ENCODE measurements at regions not wholly inside any gene's neighbourhood (a gene's known extent, or its start where the extent isn't known, plus 50 kb on each side); places are given as distances from the start of the nearest gene placed in this dataset.

GRCh38 chr10:2425320-2425719 is 642.0 kb upstream of the PFKP start:
- Mint-ChIP-seq H3K4me3 (no peak overlapping the region), H3K4me1 (no peaks in the 10 kb centered on the region), H3K9me3 (peaks cover 3% of the 10 kb centered on the region; the same call in 1 of the 2 replicates), H3K36me3 (no peaks in the 10 kb centered on the region), H3K27ac (no peak overlapping the region), H3K27me3 (ENCODE audit: low read depth) (peaks cover 6% of the 10 kb centered on the region)
- CTCF ChIA-PET = no interaction called here
- TF ChIP-seq CDX4 (CRISPR knock-in tag; IDR thresholded peaks at IDR 0.05; ENCODE audit: borderline replicate concordance) = no peak
- no peak for TF ChIP-seq ZNF423 (CRISPR knock-in tag; IDR thresholded peaks at IDR 0.05)
- no peak for TF ChIP-seq ATF2 (CRISPR knock-in tag; IDR thresholded peaks at IDR 0.05; ENCODE audit: borderline replicate concordance, low read depth)
- ATAC-seq (no peak), DNase-seq (ENCODE audit: low spot score) (no peak)
- POLR2A ChIA-PET = no interaction called here

- Mint-ChIP-seq H3K9me3 (peaks cover 10% of the 10 kb centered on the region), H3K27ac (no peak overlapping the region), H3K27me3 (ENCODE audit: low read depth) (no peaks in the 10 kb centered on the region), H3K4me1 (peaks cover 3% of the 10 kb centered on the region; the same call in 1 of the 2 replicates), H3K4me3 (no peak overlapping the region), H3K36me3 (no peaks in the 10 kb centered on the region)
- ChIA-PET CTCF (no interaction called here), POLR2A (no interaction called here)
- no peak for TF ChIP-seq HMGA2 (CRISPR knock-in tag; IDR thresholded peaks at IDR 0.05)
- TF ChIP-seq ZNF232 (CRISPR knock-in tag; IDR thresholded peaks at IDR 0.05) = no peak
- TF ChIP-seq ZNF317 (CRISPR knock-in tag; IDR thresholded peaks at IDR 0.05; ENCODE audit: borderline replicate concordance, low read depth) = no peak
- TF ChIP-seq ZNF416 (CRISPR knock-in tag; IDR thresholded peaks at IDR 0.05) = no peak
- no peak for TF ChIP-seq ZSCAN18 (CRISPR knock-in tag; IDR thresholded peaks at IDR 0.05)
- TF ChIP-seq MXD4 (CRISPR knock-in tag; IDR thresholded peaks at IDR 0.05; ENCODE audit: borderline replicate concordance) = no peak
- no peak for TF ChIP-seq NFATC4 (CRISPR knock-in tag; IDR thresholded peaks at IDR 0.05)
- no peak for TF ChIP-seq AR (CRISPR knock-in tag; IDR thresholded peaks at IDR 0.05)
- TF ChIP-seq ATF1 (CRISPR knock-in tag; IDR thresholded peaks at IDR 0.05) = no peak
- TF ChIP-seq JUN (CRISPR knock-in tag; IDR thresholded peaks at IDR 0.05) = no peak
- no peak for TF ChIP-seq E2F1 (CRISPR knock-in tag; IDR thresholded peaks at IDR 0.05)
- TF ChIP-seq ZNF425 (CRISPR knock-in tag; conservative IDR thresholded peaks at IDR 0.05) = no peak
- no peak for TF ChIP-seq GRHL2 (CRISPR knock-in tag; IDR thresholded peaks at IDR 0.05; ENCODE audit: insufficient replicate concordance, severe bottlenecking)
- no peak for TF ChIP-seq KAT7 (CRISPR knock-in tag; IDR thresholded peaks at IDR 0.05; ENCODE audit: borderline replicate concordance)
- no peak for TF ChIP-seq ZNF138 (CRISPR knock-in tag; conservative IDR thresholded peaks at IDR 0.05)
- DNase-seq (ENCODE audit: low spot score) (no peak), ATAC-seq (no peak)
These were observed 652.8 kb upstream of the PFKP start for GRCh38 chr10:2414562-2414961.
